Liver (tissue), 8 donors: ENCODE measurements at regions not wholly inside any gene's neighbourhood (a gene's known extent, or its start where the extent isn't known, plus 50 kb on each side); places are given as distances from the start of the nearest gene placed in this dataset.

Experiments
- DNase-seq: peaks from one replicate; pipeline ENCODE4 v3.0.0-alpha.2; 2017; ENCODE audit warnings: low spot score
- H3K27ac ChIP-seq, 2 donors: one replicate each; pipeline ENCODE4 v1.7.0; 2013; ENCODE audit warnings: inconsistent platforms in 2 of 2, low read length in 2 of 2, control low read depth in 1 of 2, low read depth in 1 of 2, mild to moderate bottlenecking in 1 of 2
- H3K27me3 ChIP-seq, 4 donors: one replicate each; pipeline versions ENCODE4 v1.6.1 to v1.7.0; 2013; ENCODE audit warnings: low read length in 3 of 4, inconsistent platforms in 1 of 4, mild to moderate bottlenecking in 1 of 4, moderate library complexity in 1 of 4; ENCODE audit not compliant: control insufficient read depth in 4 of 4, insufficient read depth in 4 of 4
- H3K36me3 ChIP-seq, 4 donors: one replicate each; pipeline versions ENCODE4 v1.6.1 to v1.7.0; 2013; ENCODE audit warnings: low read length in 3 of 4, mild to moderate bottlenecking in 3 of 4, low read depth in 1 of 4, moderate library complexity in 1 of 4; ENCODE audit not compliant: control insufficient read depth in 4 of 4, insufficient read depth in 3 of 4
- H3K4me1 ChIP-seq, 4 donors: one replicate each; pipeline versions ENCODE4 v1.6.1 to v1.7.0; 2013; ENCODE audit warnings: low read length in 3 of 4, mild to moderate bottlenecking in 3 of 4, moderate library complexity in 1 of 4; ENCODE audit not compliant: control insufficient read depth in 4 of 4, insufficient read depth in 4 of 4
- H3K4me3 ChIP-seq, 3 donors: one replicate each; pipeline versions ENCODE4 v1.6.1 to v1.7.0; 2013; ENCODE audit warnings: low read length in 3 of 3, control low read depth in 1 of 3, low read depth in 1 of 3, mild to moderate bottlenecking in 1 of 3
- H3K9ac ChIP-seq, 2 donors: one replicate each; pipeline ENCODE4 v1.7.0; 2013; ENCODE audit warnings: low read length in 2 of 2, mild to moderate bottlenecking in 2 of 2, moderate library complexity in 2 of 2, control low read depth in 1 of 2, low read depth in 1 of 2
- H3K9me3 ChIP-seq, 4 donors: one replicate each; pipeline versions ENCODE4 v1.6.1 to v1.7.0; 2013; ENCODE audit warnings: low read length in 3 of 4; ENCODE audit not compliant: control insufficient read depth in 4 of 4
- ATF3 ChIP-seq: IDR thresholded peaks from 2 replicates; pipeline ENCODE4 v1.6.1; 2016; ENCODE audit warnings: antibody characterized with exemption
- CTCF ChIP-seq: fragments of 150-350 bp; IDR thresholded peaks from 2 replicates; pipeline ENCODE4 v1.5.1; 2017; ENCODE audit warnings: improper control_type of control experiment, low read depth, low read length; ENCODE audit not compliant: missing input control
- EGR1 ChIP-seq, 2 donors: IDR thresholded peaks; 2 replicates each; pipeline ENCODE4 v1.6.1; 2016 to 2018; ENCODE audit warnings: antibody characterized with exemption in 2 of 2, low read depth in 2 of 2
- FOXA1 ChIP-seq: IDR thresholded peaks from 2 replicates; pipeline ENCODE4 v1.6.1; 2016; ENCODE audit warnings: antibody characterized with exemption
- FOXA2 ChIP-seq: IDR thresholded peaks from 2 replicates; pipeline ENCODE4 v1.6.1; 2016; ENCODE audit warnings: antibody characterized with exemption
- GABPA ChIP-seq, 2 donors: IDR thresholded peaks in 1 of 2; conservative IDR thresholded peaks in 1 of 2; 2 replicates each; pipeline ENCODE4 v1.6.1; 2016; ENCODE audit warnings: antibody characterized with exemption in 2 of 2, mild to moderate bottlenecking in 1 of 2, moderate library complexity in 1 of 2
- HNF4A ChIP-seq, 2 donors: conservative IDR thresholded peaks; 2 replicates each; pipeline ENCODE4 v1.6.1; 2016; ENCODE audit warnings: antibody characterized with exemption in 2 of 2, mild to moderate bottlenecking in 2 of 2
- HNF4G ChIP-seq: IDR thresholded peaks from 2 replicates; pipeline ENCODE4 v1.6.1; 2016; ENCODE audit warnings: antibody characterized with exemption
- JUND ChIP-seq, 2 donors: IDR thresholded peaks; 2 replicates each; pipeline ENCODE4 v1.6.1; 2016; ENCODE audit warnings: antibody characterized with exemption in 2 of 2
- MAX ChIP-seq: IDR thresholded peaks from 2 replicates; pipeline ENCODE4 v1.6.1; 2016; ENCODE audit warnings: antibody characterized with exemption
- NR2F2 ChIP-seq: IDR thresholded peaks from 2 replicates; pipeline ENCODE4 v1.6.1; 2016; ENCODE audit warnings: antibody characterized with exemption
- RAD21 ChIP-seq, 2 donors: IDR thresholded peaks; 2 replicates each; pipeline ENCODE4 v1.6.1; 2016; ENCODE audit warnings: antibody characterized with exemption in 2 of 2, mild to moderate bottlenecking in 2 of 2
- REST ChIP-seq: IDR thresholded peaks from 2 replicates; pipeline ENCODE4 v1.6.1; 2016; ENCODE audit warnings: antibody characterized with exemption, mild to moderate bottlenecking
- RXRA ChIP-seq, 2 donors: IDR thresholded peaks; 2 replicates each; pipeline ENCODE4 v1.6.1; 2017 to 2018; ENCODE audit warnings: antibody characterized with exemption in 2 of 2, mild to moderate bottlenecking in 1 of 2
- SP1 ChIP-seq: IDR thresholded peaks from 2 replicates; pipeline ENCODE4 v1.6.1; 2018; ENCODE audit warnings: antibody characterized with exemption, mild to moderate bottlenecking
- TAF1 ChIP-seq: conservative IDR thresholded peaks from 2 replicates; pipeline ENCODE4 v1.6.1; 2016; ENCODE audit warnings: antibody characterized with exemption, mild to moderate bottlenecking
- YY1 ChIP-seq: IDR thresholded peaks from 2 replicates; pipeline ENCODE4 v1.6.1; 2016; ENCODE audit warnings: antibody characterized with exemption, mild to moderate bottlenecking
- ZBTB33 ChIP-seq: IDR thresholded peaks from 2 replicates; pipeline ENCODE4 v1.6.1; 2016; ENCODE audit warnings: antibody characterized with exemption
- WGBS: extraction: QIAGEN DNeasy Blood & Tissue Kit; methylation state at CpG from one replicate; pipeline ENCODE4 v1.1.7; 2013; 5-methylcytosine and 5-hydroxymethylcytosine counted together
- donor health status: healthy.
- donor health status: healthy.
- donor health status: healthy.
- donor health status: healthy.
- donor health status: healthy.

- no peaks in the 10 kb centered on the region for H3K4me1 ChIP-seq
- TF ChIP-seq HNF4G (no peak), REST (no peak), NR2F2 (no peak), EGR1 (IDR thresholded peaks at IDR 0.05; ENCODE audit: low read depth in 2 of 2) (no peak), ATF3 (no peak), YY1 (no peak), TAF1 (no peak), SP1 (no peak), FOXA2 (no peak), GABPA (IDR thresholded peaks at IDR 0.05 in 1 of 2, conservative IDR thresholded peaks at IDR 0.05 in 1 of 2) (no peak), CTCF (no peak), ZBTB33 (no peak), HNF4A (conservative IDR thresholded peaks at IDR 0.05) (no peak), FOXA1 (no peak), RXRA (IDR thresholded peaks at IDR 0.05) (no peak), MAX (no peak), JUND (IDR thresholded peaks at IDR 0.05) (no peak)
- DNase-seq: no peak
- no peaks in the 10 kb centered on the region for H3K36me3 ChIP-seq
- no peaks in the 10 kb centered on the region for H3K27me3 ChIP-seq
- no peaks in the 10 kb centered on the region for H3K9me3 ChIP-seq
- no peak overlapping the region for H3K9ac ChIP-seq
- no peak overlapping the region for H3K27ac ChIP-seq
- 63% methylated on average over 3 of the region's 3 CpGs for WGBS
- H3K4me3 ChIP-seq: no peak overlapping the region
These were observed 64.9 kb upstream of the TAB2 start for GRCh38 chr6:149252622-149253021.

- 91% methylated on average over 2 of the region's 2 CpGs for WGBS
- no peak for DNase-seq
- no peak for TF ChIP-seq SP1
- TF ChIP-seq YY1: no peak
- no peak for TF ChIP-seq JUND (IDR thresholded peaks at IDR 0.05)
- no peak for TF ChIP-seq EGR1 (IDR thresholded peaks at IDR 0.05; ENCODE audit: low read depth in 2 of 2)
- no peak for TF ChIP-seq HNF4A (conservative IDR thresholded peaks at IDR 0.05)
- no peak for TF ChIP-seq RXRA (IDR thresholded peaks at IDR 0.05)
- TF ChIP-seq MAX: no peak
- TF ChIP-seq HNF4G: no peak
- no peak for TF ChIP-seq FOXA2
- TF ChIP-seq RAD21 (IDR thresholded peaks at IDR 0.05): no peak
- no peak for TF ChIP-seq GABPA (IDR thresholded peaks at IDR 0.05 in 1 of 2, conservative IDR thresholded peaks at IDR 0.05 in 1 of 2)
- no peak for TF ChIP-seq NR2F2
- no peak for TF ChIP-seq ATF3
- TF ChIP-seq CTCF: no peak
These were observed 63.3 kb upstream of the TAB2 start for GRCh38 chr6:149254253-149254652.

More at GRCh38 chr6:149254253-149254652, 63.3 kb upstream of the TAB2 start:
- Histone ChIP-seq H3K4me1 (no peaks in the 10 kb centered on the region), H3K27ac (no peak overlapping the region), H3K36me3 (no peaks in the 10 kb centered on the region), H3K27me3 (no peaks in the 10 kb centered on the region), H3K9ac (no peak overlapping the region), H3K9me3 (no peaks in the 10 kb centered on the region), H3K4me3 (no peak overlapping the region)
